DMS 273 treated with DMSO at 0.1 percent for 48 hours (cell line): ENCODE measurements at regions not wholly inside any gene's neighbourhood (a gene's known extent, or its start where the extent isn't known, plus 50 kb on each side); places are given as distances from the start of the nearest gene placed in this dataset.

Experiments
- DNase-seq: peaks from one replicate; lab custom pipeline; 2025; lab: John Stamatoyannopoulos, UW

DNA sequence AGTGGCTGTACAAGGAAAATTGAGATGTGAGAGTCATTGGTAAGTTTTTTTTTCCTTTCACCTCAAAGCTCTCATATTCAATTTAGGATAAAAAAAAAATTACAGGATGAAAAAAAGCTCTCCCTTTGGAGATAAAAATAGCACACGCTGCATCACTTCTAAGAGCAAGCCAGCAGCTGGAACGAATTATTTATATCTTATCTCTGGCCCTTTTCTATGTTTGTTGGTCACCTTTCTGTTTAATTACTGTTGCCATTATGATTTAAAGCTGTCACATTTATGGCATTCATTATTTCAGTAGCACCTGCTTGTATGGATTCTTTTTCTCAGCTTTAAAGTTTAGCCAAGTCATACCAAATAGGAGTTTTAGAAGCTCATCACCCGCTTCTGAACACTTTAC, 171.6 kb upstream of the PDZRN3 start:
- no peak for DNase-seq

GRCh38 chr3:73791356-73791755, 166.6 kb upstream of the PDZRN3 start:
- no peak for DNase-seq

- no peak for DNase-seq
These were observed 165.2 kb upstream of the PDZRN3 start for GRCh38 chr3:73789825-73790444.

DNA sequence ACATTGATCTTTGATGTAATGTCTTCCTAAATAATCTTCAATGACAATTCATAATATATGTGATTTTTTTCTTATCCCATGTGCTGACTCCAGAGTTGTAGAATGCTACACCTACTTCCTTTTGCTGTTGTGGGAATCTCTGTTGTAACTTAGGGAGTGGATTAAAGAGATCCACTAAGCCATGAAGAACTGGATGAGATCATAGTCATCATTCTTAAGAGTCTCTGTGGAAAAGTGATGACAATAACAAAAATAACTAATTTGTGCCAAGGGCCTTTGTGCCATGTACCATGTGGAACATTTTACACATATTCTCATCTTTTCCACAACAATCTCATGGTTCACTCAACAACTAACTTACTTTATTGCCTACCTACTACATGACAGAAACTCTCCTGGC, 162.9 kb upstream of the PDZRN3 start:
- no peak for DNase-seq

DNA sequence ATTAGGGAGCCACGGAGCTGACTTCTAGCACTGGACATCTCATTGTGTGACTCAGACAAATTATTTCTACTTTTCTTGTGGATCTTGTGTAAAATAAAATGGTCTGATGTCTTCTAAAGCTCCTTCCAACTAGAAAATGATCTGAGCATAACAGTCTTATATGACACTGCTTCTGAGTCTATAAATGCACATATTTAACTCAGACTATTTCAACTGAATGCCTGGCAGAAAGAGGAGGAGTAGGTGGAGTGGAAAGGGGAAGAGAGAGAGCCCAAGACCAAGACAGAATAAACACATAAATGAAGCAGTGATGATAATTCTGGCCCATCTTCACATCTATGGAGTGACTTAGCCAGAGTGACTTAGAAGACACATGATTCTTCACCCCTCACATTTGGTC, 162.3 kb upstream of the PDZRN3 start:
- DNase-seq: no peak

DNA sequence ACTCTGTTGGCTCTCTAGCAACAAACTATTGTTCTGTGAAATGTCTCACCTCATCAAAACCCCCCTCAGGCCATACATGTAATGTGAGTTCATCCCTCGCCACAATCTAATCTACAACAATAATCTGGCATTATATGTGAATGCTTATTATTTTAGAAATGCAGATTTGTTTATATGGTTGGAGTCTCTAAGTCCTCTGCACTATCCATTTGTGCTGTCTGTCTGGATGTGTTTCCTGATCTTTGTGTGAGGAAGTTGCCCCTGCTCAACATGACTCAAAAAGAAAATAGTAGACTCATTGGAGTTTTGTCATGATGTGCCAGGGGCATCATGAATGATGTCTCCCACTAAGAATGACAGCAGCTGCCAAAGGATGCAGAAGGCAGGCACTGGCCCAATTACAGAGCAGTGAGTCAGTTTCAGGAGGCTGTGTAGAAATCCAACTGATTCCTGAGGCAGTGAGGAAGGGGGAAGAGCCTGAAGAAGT, 161.6 kb upstream of the PDZRN3 start:
- no peak for DNase-seq

DNA sequence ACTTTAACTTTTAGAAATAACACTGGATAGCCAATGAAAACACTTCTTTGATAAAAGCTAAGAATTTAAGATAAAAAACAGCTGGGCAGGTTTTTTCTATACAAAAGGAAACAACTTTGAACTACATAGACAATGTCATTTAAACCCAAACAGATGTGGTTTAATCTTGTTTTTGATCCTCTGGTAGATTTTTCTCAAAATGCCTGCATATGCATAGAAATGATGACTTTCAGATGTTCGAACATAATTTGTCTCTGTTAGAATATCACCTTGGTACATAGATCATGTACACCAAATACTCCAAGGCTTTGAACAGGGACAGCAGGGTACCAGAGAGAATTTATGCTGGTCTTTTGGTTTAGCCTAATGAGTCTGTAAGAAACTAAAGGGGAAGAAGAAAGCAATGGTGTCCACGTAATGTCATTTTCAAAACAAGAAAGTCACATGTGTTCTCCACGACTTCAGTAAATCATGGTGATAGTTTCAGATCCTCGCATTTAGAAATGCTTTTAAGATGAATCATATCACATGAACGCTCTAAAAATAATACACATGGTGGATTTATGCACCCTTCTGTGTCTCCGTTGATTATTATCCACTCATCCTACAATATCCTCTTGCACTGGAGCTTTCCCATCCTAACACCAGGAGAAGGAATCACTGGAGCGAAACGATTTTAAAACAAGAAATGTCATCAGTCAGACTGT, 160.1 kb upstream of the PDZRN3 start:
- no peak for DNase-seq

DNA sequence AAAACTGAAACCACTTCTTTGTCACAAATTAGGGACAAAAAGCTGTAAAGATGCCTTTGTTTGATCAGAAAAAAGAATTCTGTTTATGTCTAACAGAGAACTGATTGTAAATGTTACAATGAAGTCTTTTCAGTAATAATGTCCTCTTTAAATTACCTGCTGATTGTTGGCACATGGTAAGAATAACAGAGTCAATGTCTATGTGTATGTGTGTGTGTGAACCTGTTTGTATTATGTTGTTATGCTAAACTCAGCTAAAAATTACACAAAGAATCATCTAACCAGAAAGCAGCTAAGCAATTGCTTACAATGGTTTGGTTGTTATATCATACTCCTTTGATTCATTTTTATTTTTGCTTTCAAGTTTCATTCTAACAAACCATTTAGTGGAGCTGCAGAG, 159.1 kb upstream of the PDZRN3 start:
- no peak for DNase-seq

- DNase-seq: no peak
These were observed 156.8 kb upstream of the PDZRN3 start for GRCh38 chr3:73781541-73781940.

GRCh38 chr3:73774645-73775044, 149.9 kb upstream of the PDZRN3 start:
- no peak for DNase-seq

DNA sequence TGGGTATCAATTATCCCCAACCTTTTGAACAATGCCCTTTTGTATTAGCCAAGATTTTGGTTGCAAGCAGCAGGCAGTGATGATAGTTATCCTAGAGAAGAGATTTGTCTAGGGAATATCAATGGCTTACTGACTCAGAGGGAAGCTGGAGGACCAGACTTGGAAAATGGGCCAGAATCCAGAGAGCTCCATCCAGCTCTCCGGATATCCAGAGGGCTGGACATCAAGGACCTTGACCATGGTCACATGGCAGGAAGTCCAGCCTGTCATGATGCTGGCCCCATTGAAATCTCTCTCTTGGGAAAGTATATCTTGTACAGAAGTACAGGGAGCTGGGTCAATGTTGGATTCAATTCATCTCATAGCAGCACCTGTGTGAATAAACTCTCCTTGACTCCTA, 148.5 kb upstream of the PDZRN3 start:
- no peak for DNase-seq

GRCh38 chr3:73772076-73772886, 147.5 kb upstream of the PDZRN3 start:
- DNase-seq: no peak

GRCh38 chr3:73768524-73769308, 144.0 kb upstream of the PDZRN3 start:
- no peak for DNase-seq

DNA sequence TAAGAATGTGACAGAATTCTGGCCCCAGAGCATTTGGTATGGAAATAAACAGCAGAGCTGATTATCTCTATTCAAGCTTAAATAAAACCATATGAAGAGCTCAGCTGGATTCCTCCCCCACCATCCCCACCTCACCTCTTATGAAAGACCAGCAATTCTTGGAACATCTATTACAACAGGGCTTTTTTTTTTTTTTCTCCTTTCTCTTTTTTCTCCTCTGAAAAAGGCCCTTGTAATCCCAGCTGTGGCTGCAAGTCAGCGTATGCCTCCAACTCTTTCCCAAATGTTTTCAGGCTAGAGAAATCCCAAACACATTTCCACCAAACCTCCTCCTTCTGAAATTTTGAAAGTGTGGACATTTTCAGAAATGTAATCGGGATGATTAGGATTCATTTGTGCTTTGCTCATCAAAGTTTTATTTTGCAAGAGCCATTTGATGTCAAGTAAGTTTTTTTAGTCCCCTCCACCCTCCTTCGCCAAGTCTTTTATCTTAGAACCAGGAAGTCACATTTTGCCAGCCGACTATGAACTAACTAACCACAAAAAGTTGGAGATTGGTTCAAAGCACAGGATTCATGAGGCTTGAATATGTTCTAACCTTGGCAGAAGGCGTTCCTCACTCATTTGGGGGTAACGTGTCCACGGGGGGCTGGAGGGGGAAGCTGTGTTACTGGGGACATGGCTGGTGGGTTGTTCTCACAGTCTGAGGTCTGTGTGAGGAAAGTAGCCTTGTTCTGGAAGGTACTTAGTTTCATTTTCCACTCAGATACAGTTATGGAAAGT, 142.0 kb upstream of the PDZRN3 start:
- no peak for DNase-seq

DNA sequence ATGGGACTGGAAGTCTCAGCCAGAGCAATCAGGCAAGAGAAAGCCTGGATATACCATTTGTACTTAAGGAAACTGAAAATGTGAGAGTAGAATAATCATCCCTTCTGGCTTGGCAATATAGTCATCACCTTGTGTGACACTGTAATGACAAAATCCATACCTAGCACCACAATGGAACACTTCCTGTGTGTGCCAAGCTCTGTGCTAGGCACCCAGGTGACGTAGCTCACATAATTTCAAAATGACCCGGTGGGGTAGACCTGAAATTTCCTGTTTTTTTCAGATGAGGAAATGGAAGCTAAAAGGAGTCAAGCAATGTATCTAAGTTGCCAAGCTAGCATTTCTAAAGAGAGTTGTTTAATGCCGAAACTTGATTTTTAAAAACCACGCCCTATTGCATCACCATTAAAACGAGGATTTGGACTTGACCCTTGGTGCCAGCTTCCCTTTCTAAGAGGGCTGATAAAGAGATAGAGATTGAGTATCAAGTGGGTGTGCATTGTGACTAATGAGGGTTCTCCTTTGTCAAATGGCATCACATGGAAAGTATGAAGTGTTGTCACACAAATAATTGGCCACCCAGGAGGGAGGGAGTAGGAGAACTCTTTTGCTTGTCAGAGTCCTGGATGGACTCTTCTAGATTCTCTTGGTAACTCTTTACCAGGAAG, 141.3 kb upstream of the PDZRN3 start:
- no peak for DNase-seq

DNA sequence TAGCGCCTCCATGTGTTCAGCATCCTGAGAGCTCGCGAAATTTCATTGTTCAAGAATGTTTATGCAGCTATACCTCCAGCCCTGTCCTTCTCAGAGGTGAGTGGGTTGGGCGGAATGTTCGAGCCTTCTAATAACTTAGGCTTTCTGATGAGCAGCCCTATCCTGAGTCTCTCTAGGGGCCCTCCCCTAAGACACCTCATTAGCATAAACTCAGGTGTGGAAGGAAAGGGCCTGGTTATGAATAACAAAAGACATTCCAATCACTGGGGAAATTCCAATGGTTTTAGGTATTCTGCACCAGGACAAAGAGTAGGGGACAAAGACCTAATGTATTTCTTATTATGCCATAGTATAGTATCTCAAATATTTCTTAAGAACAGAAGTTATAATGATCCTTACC, 138.1 kb upstream of the PDZRN3 start:
- DNase-seq: no peak

- no peak for DNase-seq
These were observed 134.6 kb upstream of the PDZRN3 start for GRCh38 chr3:73759297-73759711.

- no peak for DNase-seq
These were observed 132.8 kb upstream of the PDZRN3 start for GRCh38 chr3:73757536-73757935.

DNA sequence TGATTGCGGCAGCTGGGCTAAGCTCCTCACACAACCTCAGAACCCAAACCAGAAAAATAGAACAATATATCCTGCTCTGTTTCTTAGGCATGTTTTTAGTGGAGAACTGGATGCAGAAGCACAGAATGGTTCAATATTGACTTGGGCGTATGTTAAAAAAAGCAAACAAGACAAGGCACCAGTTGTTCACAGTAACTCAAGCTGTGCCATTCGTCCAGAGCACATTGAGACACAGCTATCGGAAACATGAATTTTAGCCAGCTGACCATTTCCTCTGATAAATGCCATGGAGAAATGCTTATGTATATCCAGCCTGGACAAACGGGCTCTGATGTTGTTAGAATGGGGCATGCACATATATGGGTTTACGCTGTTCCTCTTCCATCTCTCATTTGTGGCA, 129.2 kb upstream of the PDZRN3 start:
- no peak for DNase-seq

DNA sequence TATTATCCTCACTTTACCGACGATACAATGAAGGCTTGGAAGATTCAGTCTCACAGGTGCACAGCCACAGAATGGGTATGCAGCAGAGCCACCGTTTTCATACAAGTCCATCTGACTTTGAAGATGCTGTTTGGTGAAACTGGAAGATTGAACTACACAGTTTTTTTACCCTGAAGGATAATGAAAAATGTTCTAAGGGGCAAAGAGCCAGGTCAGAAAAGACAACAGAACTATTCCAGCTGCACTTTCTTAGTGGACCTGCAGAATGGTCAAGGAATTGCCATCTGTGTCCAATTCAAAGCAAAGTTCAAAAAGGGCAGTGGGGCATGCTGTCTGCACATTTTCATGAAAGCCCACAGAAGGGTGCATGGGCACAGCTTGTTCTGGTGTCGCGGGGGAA, 127.6 kb upstream of the PDZRN3 start:
- DNase-seq: no peak

- DNase-seq: no peak
These were observed 121.9 kb upstream of the PDZRN3 start for GRCh38 chr3:73746623-73747022.
